ENCODE measurements at regions not wholly inside any gene's neighbourhood (a gene's known extent, or its start where the extent isn't known, plus 50 kb on each side); places are given as distances from the start of the nearest gene placed in this dataset.
A peak's percentile ranks its signal among the peaks of the same experiment; 100 is the strongest.

- Histone ChIP-seq H3K4me3 (ENCODE audit: low read depth, low read length) (no peak overlapping the region), H3K27ac (no peak overlapping the region), H3K9me3 (ENCODE audit: severe bottlenecking) (no peaks in the 10 kb centered on the region), H3K27me3 (ENCODE audit: insufficient read depth, low read depth, severe bottlenecking) (no peaks in the 10 kb centered on the region), H3K36me3 (no peaks in the 10 kb centered on the region)
- TF ChIP-seq, protein P1, sequence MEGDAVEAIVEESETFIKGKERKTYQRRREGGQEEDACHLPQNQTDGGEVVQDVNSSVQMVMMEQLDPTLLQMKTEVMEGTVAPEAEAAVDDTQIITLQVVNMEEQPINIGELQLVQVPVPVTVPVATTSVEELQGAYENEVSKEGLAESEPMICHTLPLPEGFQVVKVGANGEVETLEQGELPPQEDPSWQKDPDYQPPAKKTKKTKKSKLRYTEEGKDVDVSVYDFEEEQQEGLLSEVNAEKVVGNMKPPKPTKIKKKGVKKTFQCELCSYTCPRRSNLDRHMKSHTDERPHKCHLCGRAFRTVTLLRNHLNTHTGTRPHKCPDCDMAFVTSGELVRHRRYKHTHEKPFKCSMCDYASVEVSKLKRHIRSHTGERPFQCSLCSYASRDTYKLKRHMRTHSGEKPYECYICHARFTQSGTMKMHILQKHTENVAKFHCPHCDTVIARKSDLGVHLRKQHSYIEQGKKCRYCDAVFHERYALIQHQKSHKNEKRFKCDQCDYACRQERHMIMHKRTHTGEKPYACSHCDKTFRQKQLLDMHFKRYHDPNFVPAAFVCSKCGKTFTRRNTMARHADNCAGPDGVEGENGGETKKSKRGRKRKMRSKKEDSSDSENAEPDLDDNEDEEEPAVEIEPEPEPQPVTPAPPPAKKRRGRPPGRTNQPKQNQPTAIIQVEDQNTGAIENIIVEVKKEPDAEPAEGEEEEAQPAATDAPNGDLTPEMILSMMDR (IDR thresholded peaks at IDR 0.05; ENCODE audit: low read depth, low read length), result no peak
- DNase-seq, result no peak
Observed at GRCh38 chr1:18045203-18045602, 62.4 kb upstream of the IGSF21 start.

GRCh38 chr1:18045621-18046020 is 62.0 kb upstream of the IGSF21 start:
- Histone ChIP-seq H3K9me3 (ENCODE audit: severe bottlenecking) (no peaks in the 10 kb centered on the region), H3K27ac (no peak overlapping the region)

DNA sequence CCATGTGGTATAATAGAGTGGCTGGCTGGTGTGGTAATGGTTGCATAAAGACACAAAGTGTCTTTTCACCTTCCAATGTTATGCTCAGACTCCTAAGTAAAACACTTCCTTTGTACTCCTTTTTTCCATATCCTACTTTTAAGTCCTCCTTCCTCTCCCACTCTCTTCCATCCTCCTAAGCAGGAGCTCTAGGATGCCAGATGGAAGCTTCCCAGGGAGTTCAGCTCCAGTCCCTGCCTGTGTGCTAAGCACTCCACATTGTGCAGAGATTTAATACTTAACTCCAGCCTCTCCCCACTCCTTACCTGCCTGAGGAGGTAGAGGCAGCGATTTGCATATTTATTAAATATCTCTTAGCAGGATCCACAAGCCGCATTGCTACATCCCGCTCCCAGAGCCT is 60.5 kb upstream of the IGSF21 start:
- Histone ChIP-seq H3K9me3 (ENCODE audit: severe bottlenecking) (no peaks in the 10 kb centered on the region), H3K36me3 (no peaks in the 10 kb centered on the region), H3K27me3 (ENCODE audit: insufficient read depth, low read depth, severe bottlenecking) (no peaks in the 10 kb centered on the region), H3K27ac (no peak overlapping the region), H3K4me3 (ENCODE audit: low read depth, low read length) (no peak overlapping the region)
- TF ChIP-seq, protein P1 (IDR thresholded peaks at IDR 0.05; ENCODE audit: low read depth, low read length), result no peak
- peak; percentile 45 for DNase-seq

More at GRCh38 chr1:18045621-18046020, 62.0 kb upstream of the IGSF21 start:
- Histone ChIP-seq H3K4me3 (ENCODE audit: low read depth, low read length) (no peak overlapping the region), H3K27me3 (ENCODE audit: insufficient read depth, low read depth, severe bottlenecking) (no peaks in the 10 kb centered on the region), H3K36me3 (no peaks in the 10 kb centered on the region)
- TF ChIP-seq, protein P1 (IDR thresholded peaks at IDR 0.05; ENCODE audit: low read depth, low read length), result no peak
- no peak for DNase-seq

DNA sequence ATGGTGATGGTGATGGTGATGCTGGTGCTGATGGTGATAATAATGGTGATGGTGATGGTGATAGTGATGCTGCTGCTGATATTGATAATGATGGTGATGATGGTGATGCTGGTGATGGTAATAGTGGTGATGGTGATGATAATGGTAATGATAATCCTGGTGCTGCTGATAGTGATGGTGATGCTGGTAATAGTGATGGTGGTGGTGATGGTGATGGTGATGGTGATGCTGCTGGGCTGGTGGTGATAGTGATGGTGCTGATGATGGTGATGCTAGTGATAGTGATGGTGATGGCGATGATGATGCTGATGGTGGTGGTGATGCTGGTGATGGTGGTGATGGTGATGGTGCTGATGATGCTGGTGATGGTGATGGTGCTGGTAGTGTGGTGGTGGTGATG is 58.4 kb upstream of the IGSF21 start:
- H3K4me3 ChIP-seq (ENCODE audit: low read depth, low read length), result no peak overlapping the region
- H3K9me3 ChIP-seq (ENCODE audit: severe bottlenecking), result no peaks in the 10 kb centered on the region
- H3K36me3 ChIP-seq, result no peaks in the 10 kb centered on the region
- TF ChIP-seq, protein P1 (IDR thresholded peaks at IDR 0.05; ENCODE audit: low read depth, low read length), result no peak
- H3K27ac ChIP-seq, result no peak overlapping the region
- DNase-seq, result no peak
- H3K27me3 ChIP-seq (ENCODE audit: insufficient read depth, low read depth, severe bottlenecking), result no peaks in the 10 kb centered on the region

DNA sequence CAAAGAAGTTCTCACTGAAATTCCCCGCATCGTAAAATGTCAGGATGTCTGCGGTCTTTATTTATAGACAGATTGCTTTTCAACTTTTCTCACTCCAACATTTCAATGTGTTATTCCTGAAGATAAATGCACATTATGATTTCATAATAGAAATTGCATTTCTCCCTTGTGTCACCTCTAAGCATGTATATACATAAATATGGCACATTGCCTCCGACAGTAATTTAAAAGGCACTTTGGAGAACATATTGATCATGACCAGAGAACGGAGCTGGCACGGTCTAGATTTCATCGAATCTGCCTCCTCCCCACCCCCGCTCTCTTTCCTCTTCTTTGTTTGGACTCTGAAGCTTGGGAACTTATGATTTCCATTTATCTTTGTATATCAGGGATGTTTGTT is 54.9 kb upstream of the IGSF21 start:
- Histone ChIP-seq H3K27me3 (ENCODE audit: insufficient read depth, low read depth, severe bottlenecking) (no peaks in the 10 kb centered on the region), H3K27ac (no peak overlapping the region), H3K9me3 (ENCODE audit: severe bottlenecking) (no peaks in the 10 kb centered on the region), H3K4me3 (ENCODE audit: low read depth, low read length) (no peak overlapping the region), H3K36me3 (no peaks in the 10 kb centered on the region)
- TF ChIP-seq, protein P1 (IDR thresholded peaks at IDR 0.05; ENCODE audit: low read depth, low read length), result no peak
- no peak for DNase-seq

- TF ChIP-seq, protein P1 (IDR thresholded peaks at IDR 0.05; ENCODE audit: low read depth, low read length), result no peak
- H3K9me3 ChIP-seq (ENCODE audit: severe bottlenecking), result no peaks in the 10 kb centered on the region
- no peak for DNase-seq
Observed at GRCh38 chr1:18055156-18055555, 52.4 kb upstream of the IGSF21 start.

More at GRCh38 chr1:18055156-18055555, 52.4 kb upstream of the IGSF21 start:
- H3K27ac ChIP-seq, result no peak overlapping the region
- H3K36me3 ChIP-seq, result no peaks in the 10 kb centered on the region
- no peak overlapping the region for H3K4me3 ChIP-seq (ENCODE audit: low read depth, low read length)
- no peaks in the 10 kb centered on the region for H3K27me3 ChIP-seq (ENCODE audit: insufficient read depth, low read depth, severe bottlenecking)
